Skeletal muscle tissue (tissue), 3 donors: ENCODE measurements at regions not wholly inside any gene's neighbourhood (a gene's known extent, or its start where the extent isn't known, plus 50 kb on each side); places are given as distances from the start of the nearest gene placed in this dataset.
A peak's percentile ranks its signal among the peaks of the same experiment; 100 is the strongest.
"Not testable (repeated sequence)": the region's sequence is repeated elsewhere in the genome, so short reads cannot be mapped to it uniquely, and the experiment has no call there.

ENCODE experiments used
- H3K27ac ChIP-seq: one replicate; pipeline ENCODE4 v1.7.0; 2013; ENCODE audit warnings: mild to moderate bottlenecking, low read depth, low read length, inconsistent platforms
- H3K27me3 ChIP-seq, 3 donors: one replicate each; pipeline ENCODE4 v1.7.0; 2013; ENCODE audit warnings: low read length in 3 of 3; ENCODE audit not compliant: control insufficient read depth in 3 of 3, insufficient read depth in 3 of 3
- H3K36me3 ChIP-seq, 3 donors: one replicate each; pipeline ENCODE4 v1.7.0; 2013; ENCODE audit warnings: low read length in 3 of 3; ENCODE audit not compliant: control insufficient read depth in 3 of 3, insufficient read depth in 3 of 3
- H3K4me1 ChIP-seq, 3 donors: one replicate each; pipeline ENCODE4 v1.7.0; 2013; ENCODE audit warnings: low read length in 3 of 3, mild to moderate bottlenecking in 3 of 3; ENCODE audit not compliant: control insufficient read depth in 3 of 3, insufficient read depth in 3 of 3
- H3K4me3 ChIP-seq, 3 donors: one replicate each; pipeline ENCODE4 v1.7.0; 2013; ENCODE audit warnings: low read length in 3 of 3
- H3K9ac ChIP-seq, 3 donors: one replicate each; pipeline ENCODE4 v1.7.0; 2013; ENCODE audit warnings: low read length in 3 of 3, mild to moderate bottlenecking in 3 of 3, moderate library complexity in 2 of 3, low read depth in 1 of 3
- H3K9me3 ChIP-seq, 3 donors: one replicate each; pipeline ENCODE4 v1.7.0; 2013; ENCODE audit warnings: low read length in 3 of 3; ENCODE audit not compliant: control insufficient read depth in 3 of 3
- donor health status: Osteomylitis.

DNA sequence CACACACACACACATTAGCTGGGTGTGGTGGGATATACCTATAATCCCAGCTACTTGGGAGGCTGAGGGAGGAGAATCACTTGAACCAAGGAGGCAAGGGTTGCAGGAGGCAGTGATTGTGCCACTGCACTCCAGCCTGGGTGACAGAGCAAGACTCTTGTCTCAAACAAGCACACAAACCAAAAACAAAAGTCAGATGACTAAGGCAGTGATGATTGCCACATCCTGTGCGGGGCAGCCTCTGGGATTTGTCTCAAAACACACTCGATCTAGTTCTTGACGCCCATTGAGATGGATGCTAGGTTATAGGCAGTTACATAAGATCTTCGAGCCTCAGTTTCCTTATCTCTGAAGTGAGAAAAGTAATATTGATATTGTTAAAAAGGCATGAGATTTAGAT lies 57.8 kb upstream of the NBPF8 start:
- not testable (repeated sequence) for H3K9ac ChIP-seq, H3K27me3 ChIP-seq, H3K27ac ChIP-seq, H3K4me3 ChIP-seq, H3K36me3 ChIP-seq, H3K4me1 ChIP-seq, H3K9me3 ChIP-seq

DNA sequence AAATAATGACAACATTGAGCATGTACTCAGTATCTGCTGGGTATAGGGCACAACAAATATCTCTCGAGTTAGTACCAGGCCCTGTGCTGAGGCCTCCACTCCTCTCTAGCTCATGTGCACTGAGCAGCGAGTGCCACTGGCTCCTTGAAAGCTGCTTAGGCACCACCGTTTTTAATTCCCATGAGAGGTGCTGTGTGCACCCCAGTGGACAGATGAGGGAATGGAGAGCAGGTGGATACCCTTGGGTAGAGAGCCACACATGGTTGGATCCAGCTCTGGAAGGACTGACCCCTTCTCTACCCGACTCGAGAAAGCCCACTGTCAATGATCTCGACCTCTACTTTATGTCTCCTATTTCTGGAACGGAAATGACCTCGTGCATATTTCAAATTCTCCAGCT lies 58.7 kb upstream of the NBPF8 start:
- H3K27ac ChIP-seq, H3K4me3 ChIP-seq, H3K4me1 ChIP-seq, H3K27me3 ChIP-seq, H3K9ac ChIP-seq, H3K36me3 ChIP-seq, H3K9me3 ChIP-seq: not testable (repeated sequence)

DNA sequence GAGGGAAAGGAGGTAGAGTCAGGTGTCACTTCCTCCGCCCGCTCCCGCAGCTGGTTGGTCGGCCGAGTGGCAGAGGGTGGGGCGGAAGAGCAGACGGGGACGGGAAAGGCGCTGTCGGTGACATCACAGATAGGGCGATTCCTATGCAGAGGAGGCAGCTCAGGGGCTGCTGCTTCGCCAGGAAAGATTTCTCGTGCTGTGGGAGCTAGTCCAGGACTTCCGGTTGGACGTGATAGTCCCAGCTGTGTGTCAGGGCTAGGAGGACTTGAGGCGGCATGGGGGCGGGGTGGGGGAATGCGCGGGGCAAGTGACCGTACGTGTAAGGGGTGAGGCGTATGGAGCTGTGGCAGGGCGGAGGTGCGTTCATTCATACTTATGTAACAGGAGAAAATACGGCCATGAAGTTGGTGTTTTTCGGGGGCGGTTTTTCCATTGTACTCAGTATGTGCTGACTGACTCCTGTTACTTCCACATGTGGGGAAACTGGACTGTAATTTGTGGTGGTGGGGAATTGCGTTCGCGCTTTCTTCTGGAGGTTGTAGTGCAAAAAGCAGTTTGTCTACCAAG lies 60.1 kb upstream of the NBPF8 start:
- H3K9ac ChIP-seq, result peak overlapping the region in 1 of 3 donors; percentile 20
- not testable (repeated sequence) for H3K36me3 ChIP-seq, H3K27me3 ChIP-seq, H3K9me3 ChIP-seq, H3K4me1 ChIP-seq
- H3K27ac ChIP-seq, result peak overlapping the region; percentile 75
- peak overlapping the region in 1 of 3 donors; percentile 29 for H3K4me3 ChIP-seq

DNA sequence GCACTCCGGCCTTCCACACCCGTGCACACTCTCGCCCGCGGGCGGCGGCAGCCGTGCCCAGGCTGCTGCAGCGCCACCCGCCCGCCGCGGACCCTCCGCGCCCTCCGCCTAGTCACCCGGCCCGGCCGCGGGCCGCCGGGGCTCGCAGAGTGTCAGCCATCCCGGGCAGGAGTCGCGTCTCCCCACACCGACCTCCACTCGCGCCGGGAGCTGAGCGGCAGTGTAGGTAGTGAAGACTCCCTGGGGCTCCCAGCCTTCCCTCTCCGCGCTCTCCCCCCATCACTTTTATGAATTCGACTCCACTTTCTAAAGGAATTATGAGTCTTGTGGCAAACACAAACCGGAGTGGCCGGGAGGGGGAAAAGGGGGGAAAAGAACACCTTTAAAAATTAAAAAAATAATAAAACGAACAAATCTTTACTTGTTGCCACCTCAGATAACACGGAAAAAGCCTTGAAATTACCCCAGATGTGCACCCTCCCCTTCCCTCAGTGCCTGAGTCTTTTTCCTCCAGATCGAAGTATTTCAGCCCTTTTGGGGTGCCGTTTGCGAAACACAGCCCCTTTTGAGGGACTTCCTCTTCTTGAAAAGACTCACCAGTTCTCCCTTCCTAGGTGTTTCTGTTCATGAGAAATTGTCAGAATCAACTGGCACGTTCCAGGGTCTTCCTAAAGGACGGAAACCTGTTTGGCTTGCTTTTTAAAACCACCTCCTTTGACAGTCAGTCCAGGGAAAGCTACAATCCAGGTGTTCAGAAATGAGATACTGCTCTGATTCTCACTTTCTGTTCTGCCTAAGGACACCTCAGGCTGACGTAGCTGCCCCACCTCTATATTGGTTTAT lies 72.4 kb upstream of the NBPF8 start:
- H3K9ac ChIP-seq, H3K4me3 ChIP-seq, H3K36me3 ChIP-seq, H3K4me1 ChIP-seq, H3K27me3 ChIP-seq, H3K27ac ChIP-seq, H3K9me3 ChIP-seq: not testable (repeated sequence)

DNA sequence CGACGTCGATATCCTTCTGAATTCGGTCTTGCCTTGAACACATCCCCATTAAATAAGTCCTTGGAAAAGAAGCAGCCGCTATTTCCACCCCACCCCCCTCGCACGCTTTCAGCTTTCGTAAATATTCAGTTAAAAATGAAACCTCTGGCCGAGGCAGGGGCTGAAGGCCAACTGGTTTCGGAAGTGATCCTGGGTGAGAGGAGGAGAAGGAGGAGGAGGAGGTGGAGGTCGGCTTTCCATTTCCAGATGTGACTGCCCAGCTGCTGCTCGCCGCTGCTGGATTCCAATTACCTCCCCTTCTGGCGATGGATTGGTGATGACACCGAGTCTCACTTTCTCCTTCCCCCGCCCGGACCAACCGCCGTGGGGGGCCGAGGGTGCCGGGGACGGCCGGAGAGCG lies 73.1 kb upstream of the NBPF8 start:
- not testable (repeated sequence) for H3K27me3 ChIP-seq, H3K9me3 ChIP-seq, H3K27ac ChIP-seq, H3K36me3 ChIP-seq, H3K4me1 ChIP-seq
- H3K4me3 ChIP-seq, result peak overlapping the region; percentile 38 to 61 (median 56)
- peak overlapping the region in 2 of 3 donors; percentile 25 to 45 for H3K9ac ChIP-seq

DNA sequence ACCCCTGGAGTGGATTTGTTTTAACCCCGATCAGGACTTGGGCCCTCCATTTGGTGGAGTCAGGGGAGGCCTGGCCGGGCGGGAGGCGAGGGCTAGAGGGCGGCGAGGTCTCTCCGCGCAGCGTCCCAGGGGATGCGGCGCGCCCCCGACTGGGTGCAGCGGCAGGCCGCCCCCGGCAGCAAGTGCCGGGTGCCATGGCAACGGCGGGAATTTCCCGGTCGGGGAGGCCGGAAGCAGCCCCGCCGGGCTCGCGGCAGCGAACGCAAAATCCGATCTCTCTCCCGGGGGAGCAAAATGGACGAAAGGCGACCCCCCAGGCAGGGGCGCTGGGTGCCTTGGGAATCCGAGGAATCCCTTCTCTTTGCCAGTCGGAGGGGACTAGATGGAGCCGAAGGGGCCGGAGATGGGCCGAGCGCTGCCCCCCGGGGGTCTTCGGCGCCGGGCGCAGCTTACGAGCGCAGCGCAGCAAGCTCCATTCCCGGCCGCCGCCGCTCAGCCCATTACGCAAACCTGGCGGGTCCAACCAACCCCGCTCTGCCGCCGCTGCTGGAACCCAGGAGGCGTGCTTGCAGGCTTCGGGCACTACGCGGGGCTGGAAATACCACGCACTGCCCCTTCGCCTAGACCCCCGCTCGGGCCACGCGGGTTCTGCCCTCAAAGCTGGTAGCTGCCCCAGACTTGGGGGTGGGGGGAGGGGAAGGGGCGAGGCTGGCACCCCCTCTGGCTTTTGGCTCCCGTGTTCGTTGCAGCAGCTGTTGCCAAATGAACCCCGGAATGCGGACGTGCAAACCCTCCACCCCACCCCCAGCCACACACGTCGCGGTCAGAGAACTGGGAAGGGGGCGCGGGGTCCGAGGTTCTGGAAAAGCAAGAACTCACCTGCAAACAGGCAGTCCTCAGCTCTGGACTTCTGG lies 73.7 kb upstream of the NBPF8 start:
- not testable (repeated sequence) for H3K4me1 ChIP-seq, H3K9me3 ChIP-seq, H3K36me3 ChIP-seq, H3K27me3 ChIP-seq
- Histone ChIP-seq H3K9ac (peak overlapping the region in 1 of 3 donors; percentile 25), H3K27ac (peak overlapping the region; percentile 56), H3K4me3 (peak overlapping the region in 2 of 3 donors; percentile 38 to 61)

DNA sequence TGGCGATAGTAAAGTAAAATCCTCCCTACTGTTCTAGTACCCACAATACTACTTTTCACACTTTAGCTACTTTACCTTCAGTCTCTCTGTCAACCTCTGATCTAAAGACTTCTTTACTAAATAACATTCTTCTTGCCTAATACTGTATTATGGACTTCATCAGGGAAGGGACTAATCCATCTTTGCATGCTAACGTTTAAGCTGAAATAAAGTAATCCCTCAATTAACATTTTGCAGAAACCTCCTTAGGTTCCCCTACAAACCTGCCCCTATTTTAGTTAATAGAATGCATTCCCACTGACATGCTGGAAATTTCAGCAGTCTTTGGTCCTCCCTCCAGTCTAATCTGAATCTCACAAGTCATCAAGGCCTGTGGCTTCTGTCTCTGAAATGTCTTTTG lies 99.1 kb upstream of the NBPF8 start:
- H3K36me3 ChIP-seq, H3K4me1 ChIP-seq, H3K9ac ChIP-seq, H3K27ac ChIP-seq, H3K27me3 ChIP-seq, H3K9me3 ChIP-seq, H3K4me3 ChIP-seq: not testable (repeated sequence)

DNA sequence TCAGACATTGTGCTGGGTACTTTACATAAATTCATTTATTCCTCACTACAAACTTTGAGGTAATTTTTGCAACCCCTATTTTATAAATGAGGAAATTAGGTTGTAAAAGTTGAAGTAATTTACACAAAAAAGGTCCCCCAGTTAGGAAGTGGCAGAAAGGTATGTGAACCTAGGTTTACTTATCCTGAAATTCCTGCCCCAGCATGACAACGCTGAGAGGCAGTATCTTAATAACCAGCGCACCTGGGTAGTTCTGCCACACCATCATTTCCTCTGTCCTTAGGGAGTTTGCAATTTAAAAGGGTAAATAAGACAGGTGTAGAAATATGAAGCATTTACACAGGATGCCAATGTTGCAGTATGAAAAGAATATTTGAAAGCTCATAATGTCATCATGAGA lies 102.9 kb upstream of the NBPF8 start:
- H3K36me3 ChIP-seq, H3K27ac ChIP-seq, H3K4me3 ChIP-seq, H3K27me3 ChIP-seq, H3K9me3 ChIP-seq, H3K9ac ChIP-seq, H3K4me1 ChIP-seq: not testable (repeated sequence)

DNA sequence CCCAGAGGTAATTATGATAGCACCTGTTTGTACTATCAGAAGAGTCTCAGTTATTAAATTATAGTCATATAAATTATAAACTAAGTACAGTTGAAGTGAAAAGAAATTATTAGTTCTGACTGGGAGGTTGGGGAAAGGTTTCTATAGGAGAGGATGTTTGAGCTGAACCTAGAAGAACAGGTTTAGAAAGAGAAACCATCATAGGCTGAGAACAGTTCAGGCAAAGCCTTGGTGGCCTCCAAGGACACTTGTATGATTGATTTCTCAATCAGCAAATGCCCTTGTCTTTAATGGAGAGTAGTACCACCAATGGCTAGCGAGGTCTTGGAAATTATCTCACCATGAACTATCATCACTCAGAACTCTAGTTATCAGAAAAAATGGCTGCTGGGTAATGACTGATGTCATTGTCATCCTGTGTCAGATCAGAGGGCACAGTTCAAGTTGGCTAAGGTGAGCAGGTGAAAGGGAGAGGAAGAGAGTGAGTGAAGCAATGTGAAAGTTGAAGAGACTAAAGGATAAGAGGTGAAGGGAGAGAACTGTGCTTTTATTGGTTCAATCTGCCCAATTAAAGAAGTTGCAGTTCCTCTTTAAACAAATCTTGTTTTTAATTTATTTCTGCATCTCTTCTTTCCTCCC lies 105.8 kb upstream of the NBPF8 start:
- not testable (repeated sequence) for H3K9ac ChIP-seq, H3K4me3 ChIP-seq, H3K36me3 ChIP-seq, H3K4me1 ChIP-seq, H3K27me3 ChIP-seq, H3K27ac ChIP-seq, H3K9me3 ChIP-seq

DNA sequence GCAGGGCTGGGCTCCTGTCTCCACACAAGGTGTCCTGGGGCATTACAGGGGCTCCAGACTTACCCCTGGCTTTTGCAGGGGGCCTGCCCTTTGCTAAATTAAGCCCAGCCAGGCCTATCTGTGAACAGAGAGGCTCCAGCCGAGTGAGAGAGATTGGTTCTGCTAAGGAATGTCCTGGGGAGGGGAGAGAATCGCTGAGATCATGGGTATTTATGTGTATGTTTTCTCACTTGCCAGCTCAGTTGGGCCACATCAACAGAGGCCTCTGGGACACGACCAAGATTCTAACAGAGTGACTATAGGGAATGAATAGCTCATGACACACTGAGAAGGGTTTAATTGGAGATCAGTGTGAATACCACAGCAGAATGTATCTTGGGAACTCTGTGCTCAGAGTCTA lies 109.8 kb upstream of the NBPF8 start:
- H3K36me3 ChIP-seq, H3K27me3 ChIP-seq, H3K9ac ChIP-seq, H3K27ac ChIP-seq, H3K9me3 ChIP-seq, H3K4me3 ChIP-seq, H3K4me1 ChIP-seq: not testable (repeated sequence)
